NCI-H1105 treated with DMSO at 0.1 percent for 48 hours (cell line): ENCODE measurements at regions not wholly inside any gene's neighbourhood (a gene's known extent, or its start where the extent isn't known, plus 50 kb on each side); places are given as distances from the start of the nearest gene placed in this dataset.

Experiments
- DNase-seq: peaks from one replicate; lab custom pipeline; 2025; lab: John Stamatoyannopoulos, UW

DNA sequence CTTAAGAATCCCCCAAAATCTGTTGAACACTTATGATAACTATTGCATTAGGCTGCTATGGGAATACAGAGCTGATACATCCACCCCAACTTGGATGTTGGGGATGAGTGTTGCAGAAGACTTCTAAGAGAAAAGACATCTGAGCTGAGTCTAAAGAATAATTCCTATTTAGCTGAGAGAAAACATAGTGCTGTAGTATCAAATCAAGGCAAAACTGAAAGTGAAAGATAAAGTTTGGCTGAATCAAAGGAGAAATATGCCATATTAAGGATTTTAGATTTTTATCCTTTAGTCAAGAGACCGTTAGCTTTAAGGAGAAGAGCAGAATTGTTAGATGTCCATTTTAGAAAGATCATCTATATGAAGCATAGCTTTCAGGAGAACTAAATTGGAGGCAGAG lies 726.9 kb upstream of the PTBP2 start:
- DNase-seq, result no peak

DNA sequence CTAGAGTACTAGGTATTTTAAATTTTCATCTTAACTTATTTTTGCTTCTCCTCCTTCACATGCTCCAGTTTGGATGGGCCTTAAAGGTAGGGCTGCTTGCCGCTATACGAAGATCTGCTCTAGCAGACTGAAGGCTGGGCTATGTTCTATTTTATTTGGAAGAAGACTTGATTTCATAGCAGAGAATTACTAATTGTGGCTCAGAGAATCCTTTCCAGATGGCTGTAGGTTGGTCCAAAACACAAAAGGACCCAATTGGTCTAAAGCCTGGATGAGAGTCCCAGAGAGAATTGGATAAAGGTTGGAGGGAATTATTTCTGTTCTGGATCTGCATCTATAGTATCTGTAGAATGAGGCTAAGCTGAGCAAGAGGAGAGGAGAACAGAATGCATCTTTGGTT lies 719.4 kb upstream of the PTBP2 start:
- DNase-seq, result no peak

DNA sequence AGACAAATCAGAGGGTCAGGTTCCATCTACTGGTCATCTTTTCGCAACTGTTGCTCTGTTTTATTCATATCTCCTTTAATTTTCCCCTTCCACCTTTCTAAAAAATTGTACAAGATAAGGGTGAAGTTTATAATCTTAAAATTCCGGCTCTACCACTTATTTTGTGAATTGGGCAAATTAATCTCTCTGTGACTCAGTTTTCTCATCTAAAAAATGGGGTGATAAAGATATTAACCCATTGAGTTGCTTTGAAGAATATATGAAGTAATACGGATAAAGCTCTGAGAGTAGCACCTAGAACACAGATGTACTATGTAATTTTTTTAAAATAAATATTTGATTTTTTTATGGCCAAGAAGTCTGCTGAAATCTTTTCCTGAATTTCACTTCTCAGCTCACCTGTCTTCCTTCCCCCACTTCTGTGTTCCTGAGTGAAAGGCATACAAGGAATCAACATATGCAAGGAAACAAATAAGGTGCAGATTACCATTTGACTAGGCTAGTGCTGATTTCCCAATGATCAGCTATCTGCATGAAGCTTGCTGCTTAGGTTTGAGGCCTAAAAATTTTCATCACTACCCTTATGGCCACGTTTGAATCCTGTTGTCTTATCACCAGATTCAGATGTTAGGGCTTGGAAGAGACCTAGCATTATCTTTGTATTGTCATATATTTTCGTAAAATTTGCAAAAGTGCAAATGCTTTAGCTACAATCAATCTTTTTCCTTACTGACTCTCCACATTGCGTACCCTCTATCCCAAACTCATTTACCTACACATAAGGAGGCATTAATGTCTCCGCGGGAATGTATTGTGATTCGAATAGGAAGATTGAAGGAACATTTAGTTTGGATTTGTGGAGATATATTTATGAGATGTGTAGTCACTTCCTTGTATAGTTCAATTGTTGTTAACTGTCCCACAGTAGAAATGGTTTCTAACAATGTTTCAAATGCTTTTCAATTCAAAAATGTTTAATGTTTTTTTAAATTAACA lies 718.3 kb upstream of the PTBP2 start:
- no peak for DNase-seq

DNA sequence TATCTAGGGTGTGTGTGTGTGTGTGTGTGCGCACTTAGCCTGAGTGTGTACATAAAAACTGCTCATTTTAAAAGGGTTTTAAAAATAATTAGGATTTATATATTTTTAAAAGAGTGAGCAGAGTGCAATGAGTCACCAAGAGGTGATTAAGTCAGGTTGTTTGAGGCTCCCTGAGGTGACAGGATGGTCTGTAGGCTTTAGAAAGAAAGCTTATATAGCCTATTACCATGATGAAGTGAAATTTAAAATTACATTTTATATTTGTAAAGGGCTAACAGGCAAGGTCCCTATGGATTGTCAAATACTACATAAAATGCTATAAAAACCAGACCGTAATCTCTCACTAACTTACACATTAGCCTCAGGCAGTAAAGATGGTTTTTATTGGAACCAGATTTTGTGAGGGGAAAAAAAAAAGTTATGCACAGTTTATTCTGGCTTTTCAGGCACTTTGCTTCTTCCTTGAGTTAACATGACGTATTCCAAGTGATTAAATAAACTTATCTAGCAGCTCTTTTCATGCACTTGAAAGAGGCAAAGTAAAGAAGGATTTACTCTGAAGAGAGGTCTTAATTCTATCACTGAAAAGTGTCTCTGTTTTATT lies 711.7 kb upstream of the PTBP2 start:
- no peak for DNase-seq

DNA sequence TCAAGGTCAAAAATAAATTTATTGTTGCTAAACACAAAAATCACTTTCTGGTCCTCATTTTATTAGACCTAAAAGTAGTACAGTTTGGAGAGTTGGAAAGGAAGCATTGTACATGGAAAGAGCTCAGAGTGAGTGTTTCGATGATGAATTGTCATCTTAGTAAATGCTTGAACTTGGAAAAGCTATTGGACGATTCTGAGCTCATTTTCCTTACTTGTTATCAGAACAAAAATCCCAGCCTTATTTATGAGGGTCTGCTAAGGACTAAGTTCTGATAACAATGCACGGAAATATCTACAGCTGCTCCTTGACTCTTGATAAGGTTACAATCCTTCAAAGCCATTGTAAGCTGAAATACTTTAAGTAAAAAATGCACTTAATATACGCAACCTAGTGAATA lies 710.0 kb upstream of the PTBP2 start:
- DNase-seq, result no peak

DNA sequence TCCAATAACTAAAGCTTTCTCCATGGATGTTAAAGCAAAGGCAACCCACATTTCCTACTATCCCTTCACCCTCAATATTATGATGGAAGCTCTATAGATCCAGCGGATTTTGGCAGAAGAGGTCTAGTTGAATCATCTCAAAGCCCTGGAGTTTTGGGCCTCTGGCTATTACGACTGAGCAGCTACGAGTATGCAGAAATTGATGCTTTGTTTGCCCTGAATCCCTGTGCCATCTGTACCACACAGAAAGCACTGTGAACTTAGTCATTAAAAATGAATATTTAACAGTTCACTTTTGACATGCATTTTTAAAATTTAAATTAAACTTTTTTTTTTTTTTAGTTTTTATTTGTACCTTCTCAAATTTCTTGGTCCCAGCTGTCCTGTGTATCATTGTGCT lies 705.4 kb upstream of the PTBP2 start:
- no peak for DNase-seq

DNA sequence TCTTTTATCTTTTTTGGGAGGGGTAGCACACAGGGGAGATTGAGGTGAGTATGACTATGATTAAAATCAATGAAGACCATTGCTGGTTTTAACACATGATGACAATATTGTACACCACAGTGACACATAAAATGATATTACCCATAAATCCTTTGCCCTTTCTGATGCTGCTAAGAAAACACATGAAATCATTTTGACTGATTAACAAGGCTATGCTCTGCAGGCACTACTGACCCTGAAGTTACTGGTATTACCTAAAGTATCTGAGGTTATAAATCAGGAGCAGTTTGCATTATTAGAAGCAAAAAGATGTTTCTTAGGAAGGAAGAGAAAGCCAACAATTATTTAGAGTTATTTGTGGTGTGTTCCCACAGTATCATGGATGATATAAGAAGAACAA lies 701.2 kb upstream of the PTBP2 start:
- DNase-seq, result no peak

DNA sequence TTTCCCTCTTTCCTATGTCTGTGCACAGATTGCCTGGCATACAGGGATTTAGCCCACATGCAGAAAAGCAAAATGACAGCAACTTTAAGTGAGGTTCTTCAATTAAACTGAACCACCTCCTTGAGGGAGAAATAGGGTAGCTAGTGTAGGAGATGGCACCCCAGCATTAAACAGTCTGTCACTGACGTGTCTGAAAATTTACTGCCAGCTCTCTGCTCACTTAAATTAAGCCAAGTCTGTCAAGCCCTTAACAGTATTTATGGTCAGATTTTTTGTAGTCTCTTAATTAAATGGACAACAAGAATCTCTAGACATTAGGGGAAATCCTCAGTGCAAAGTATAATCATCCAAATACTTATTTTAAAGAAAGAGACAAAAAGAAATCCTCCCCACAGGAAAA lies 696.5 kb upstream of the PTBP2 start:
- DNase-seq, result no peak

DNA sequence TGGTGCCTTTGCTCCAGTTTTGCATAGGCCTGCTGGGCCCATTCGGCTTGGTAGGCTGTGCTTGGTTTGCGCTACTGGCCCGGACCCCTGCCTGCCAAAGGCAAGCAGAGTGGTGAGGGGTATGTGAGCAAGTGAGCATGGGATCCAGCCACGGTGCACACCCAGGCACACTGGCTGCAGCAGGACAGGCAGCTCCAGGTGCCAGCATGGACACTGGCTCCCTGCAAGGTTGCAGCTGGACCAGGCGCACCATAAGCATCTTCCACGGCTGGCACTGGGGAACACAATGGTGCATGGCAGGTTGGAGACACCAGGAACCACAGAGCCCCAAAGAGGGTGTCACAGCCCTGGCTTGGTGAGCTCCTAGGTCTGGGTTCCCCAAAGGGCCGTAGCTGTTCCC lies 693.5 kb upstream of the PTBP2 start:
- DNase-seq, result no peak

DNA sequence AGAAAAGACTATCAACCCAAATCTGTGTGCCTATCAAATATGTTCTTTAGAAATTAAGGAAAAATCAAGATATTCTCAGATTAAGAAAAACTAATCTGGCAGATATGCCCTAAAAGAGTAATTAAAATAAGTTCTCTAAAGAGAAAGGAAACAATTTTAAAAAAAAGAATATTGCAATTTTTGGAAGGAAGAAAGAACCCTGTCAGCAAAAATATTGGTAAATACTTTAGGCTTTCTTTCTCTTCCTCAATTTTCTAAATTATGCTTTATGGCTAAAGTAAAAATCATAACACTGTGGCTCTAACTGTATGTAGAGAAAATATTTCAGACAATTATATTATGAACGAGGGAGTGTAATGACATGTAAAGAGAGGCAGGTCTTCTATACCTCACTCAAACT lies 691.3 kb upstream of the PTBP2 start:
- no peak for DNase-seq

DNA sequence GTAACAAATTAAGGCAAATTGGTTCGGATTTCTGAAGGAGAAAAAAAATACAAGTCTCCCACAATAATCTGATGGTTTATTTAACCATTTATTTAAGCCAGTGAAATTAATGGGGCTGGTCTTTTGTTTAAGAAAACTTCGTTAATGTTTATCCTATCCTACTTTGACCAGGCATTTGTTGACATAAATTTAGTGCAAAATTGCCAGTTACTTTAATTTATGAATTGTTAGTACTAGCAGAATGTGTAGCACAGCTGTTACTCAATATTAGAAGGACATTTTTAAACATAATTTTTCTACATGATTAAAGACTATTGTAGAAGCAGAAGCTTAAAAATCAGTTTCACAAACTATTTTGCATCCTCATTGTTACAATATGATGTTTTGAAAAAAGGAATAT lies 687.6 kb upstream of the PTBP2 start:
- DNase-seq, result no peak

DNA sequence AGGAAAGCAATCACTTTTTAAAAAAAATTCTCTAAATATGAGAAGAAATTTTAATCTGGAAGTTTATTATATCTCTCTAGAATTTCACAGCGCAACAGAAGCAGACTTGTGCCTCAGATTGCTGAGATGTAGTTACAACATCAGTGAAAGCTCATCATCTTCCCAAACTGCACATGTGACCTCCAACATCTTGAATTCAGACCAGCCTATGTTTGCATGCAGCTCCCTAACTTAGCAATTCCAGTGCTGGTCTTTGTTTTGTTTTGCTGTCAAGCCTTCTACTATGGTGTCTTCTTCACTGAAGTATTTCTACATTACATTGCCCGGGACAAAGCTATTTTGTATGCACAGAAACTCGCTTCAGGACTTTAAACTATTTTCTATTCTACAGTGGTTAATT lies 684.8 kb upstream of the PTBP2 start:
- no peak for DNase-seq

DNA sequence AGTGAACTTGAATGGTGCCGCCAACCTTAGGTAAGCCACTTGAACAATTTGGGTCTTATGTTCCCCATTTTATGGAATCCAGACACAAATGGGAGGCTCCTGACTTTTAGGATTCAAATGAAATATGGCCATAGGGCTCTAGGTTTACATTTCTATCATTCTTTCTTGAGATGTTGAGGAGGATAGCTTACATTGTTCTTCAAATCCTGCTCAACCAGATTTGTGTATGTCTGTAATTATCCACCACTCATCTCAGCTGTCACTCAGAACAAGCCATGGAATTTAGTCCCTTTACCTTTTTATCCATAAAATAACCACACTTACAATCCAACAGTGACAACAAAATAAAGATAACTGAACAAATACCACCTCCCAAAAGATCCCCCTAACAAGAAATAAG lies 682.9 kb upstream of the PTBP2 start:
- DNase-seq, result no peak

DNA sequence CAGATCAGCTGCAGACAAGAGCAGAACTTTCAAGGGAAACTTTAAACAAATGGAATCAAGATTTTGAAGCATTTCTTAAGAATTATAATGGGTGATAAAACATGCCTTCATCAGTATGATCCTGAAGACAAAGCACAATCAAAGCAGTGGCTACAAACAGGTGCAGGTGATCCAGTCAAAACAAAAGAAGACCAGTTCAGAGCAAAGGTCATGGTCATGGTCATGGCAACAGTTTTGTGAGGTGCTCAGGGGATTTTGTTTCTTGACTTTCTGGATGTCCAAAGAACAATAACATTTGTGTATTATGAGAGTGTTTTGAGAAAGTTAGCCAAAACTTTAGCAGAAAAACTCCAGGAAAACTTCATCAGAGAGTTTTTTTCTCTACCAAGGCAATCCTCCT lies 681.7 kb upstream of the PTBP2 start:
- DNase-seq, result no peak

DNA sequence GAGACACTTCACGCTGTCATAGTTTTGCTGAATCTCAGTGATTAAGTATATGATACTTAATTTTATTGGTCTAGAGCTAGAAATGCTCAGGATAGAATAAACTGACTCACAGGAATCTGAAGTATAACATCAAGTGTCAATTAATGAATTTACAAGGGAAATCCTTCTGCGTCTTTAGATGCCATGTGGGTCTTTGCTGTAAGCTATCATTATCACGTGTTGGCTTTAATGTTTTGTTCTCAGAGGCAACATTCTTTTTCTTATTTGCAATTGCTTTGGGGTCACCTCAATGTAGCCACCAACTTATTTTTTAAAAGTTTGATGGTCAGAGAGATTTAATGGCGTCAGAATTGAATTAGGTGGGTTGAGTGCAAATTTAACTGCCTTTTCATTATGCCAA lies 680.1 kb upstream of the PTBP2 start:
- DNase-seq, result no peak

DNA sequence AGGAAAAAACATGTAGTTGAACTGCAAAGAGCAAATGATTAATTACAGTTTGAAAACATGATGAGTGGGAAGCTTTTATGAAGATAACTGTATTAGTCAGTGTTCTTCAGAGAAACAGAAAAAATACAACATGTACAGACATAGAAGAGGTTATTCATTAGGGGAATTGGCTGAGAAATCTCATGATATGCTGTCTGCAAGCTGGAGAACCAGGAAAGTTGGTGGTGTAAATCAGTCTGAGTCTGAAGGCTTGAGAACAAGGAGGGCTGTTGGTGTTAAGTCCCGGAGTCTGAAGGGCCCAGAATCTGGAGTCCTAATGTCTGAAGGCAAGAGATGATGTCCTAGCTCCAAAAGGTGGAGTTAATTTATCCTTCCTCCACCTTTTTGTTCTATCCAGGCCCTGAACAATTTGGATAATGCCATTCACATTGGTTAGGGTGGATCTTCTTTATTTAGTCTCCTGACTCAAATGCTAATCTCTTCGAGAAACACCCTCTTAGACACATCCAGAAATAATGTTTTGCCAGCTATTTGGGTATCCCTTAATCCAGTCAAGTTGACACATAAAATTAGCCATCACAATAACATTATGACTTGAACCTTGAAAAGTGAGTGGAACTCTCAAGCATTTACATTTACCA lies 672.9 kb upstream of the PTBP2 start:
- DNase-seq, result no peak

DNA sequence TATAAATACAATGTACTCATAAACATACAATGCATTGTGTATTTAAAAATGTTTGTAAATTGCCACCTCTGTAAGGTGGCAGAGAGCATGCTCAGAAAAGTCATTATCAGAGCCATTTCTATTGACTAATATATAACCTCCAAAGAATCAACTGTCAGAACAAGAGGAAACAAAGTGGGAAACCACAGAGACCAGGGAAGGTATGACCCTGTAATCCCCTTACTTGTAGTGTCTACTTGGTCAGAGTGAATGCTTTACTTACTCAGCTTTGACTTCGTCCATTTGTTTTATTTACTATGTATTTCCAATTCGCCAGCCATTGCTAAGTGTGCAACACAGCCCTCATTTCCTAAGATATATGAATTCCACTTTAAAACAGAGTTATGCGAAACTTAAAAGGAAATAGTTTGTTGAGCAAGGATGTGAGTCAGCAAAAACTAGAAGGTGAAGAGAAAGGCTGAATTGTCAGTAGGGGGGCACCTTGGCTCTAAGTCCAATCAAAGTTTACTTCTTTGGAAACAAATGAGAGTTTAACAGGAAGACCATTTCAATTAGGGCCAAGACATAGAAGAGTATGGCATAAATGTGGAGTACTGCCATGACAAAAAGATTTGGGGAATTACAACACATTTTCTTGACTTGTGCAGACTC lies 671.7 kb upstream of the PTBP2 start:
- no peak for DNase-seq

DNA sequence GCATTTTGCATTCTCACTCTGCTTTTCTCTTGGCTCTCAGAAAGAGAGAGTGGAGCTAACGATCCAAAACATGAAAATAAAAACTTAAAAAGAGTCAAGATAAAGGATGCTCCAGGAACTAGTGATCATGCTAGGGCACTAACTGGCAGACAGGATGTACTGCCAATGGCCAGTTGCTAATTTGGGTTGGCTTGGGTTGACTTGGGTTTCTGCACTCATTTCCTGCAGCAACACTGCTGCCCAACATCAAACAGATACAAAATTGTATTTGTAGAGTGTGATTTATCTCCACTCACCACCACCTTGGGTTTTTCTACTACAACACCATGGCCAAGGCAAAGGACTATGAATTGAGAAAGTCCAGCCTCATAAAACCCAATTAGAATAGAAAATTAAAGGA lies 662.3 kb upstream of the PTBP2 start:
- DNase-seq, result no peak

DNA sequence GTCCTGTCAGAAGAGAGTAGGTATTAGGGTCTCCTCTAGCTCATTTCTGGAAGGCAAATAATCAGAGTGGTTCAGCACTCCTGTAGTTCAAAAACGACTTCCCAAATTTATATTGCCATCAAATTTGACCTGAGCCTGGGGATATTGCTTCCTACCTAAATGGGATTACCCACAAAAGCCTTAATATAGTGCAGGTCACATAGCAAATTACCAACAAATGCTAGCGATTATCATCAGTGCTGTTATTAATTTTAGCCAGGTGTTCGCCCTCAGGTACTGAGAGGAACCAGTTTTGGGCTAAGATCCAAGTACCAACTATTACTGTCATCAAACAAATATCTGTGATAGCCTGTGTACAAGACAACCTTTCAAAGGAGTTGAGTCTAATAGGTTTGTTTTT lies 661.8 kb upstream of the PTBP2 start:
- DNase-seq, result peak; percentile 93

DNA sequence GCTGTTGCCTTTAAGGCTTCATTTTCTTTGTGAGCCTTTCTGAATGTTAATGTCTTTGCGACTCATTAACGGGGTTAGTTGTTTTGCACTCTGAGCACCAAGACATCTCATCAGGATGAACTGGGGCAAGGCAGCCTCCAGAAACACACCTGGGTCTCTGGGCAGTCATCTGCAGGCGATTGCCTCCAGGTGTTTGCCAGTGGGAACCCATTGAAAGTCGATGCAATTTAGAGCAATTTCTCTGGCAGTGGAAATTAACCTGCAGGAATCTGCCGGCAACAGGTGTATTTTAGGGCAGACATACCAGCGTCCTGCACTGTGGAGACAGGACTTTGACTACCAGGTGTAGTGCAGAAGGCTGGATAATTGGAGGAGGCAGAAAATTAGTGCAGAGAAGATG lies 661.0 kb upstream of the PTBP2 start:
- peak; percentile 93 for DNase-seq

DNA sequence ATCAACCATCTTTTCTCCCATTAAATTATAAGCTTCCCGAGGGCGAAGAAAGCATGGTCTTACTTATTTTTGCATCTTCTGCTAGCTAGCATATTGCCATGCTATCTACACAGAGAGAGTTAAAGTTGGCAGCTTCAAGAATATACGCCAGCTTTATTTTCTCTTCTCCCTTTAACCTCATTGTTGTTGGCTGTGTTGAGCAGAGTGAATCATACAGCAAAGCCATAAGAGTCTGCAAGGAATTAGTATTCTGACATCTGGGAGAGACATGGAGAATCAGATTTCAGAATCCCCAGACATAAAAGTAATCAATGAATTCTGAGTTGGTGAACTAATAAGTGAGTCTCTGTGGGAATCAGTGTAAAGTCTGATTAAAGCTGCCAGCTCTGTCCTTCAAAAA lies 649.6 kb upstream of the PTBP2 start:
- no peak for DNase-seq

DNA sequence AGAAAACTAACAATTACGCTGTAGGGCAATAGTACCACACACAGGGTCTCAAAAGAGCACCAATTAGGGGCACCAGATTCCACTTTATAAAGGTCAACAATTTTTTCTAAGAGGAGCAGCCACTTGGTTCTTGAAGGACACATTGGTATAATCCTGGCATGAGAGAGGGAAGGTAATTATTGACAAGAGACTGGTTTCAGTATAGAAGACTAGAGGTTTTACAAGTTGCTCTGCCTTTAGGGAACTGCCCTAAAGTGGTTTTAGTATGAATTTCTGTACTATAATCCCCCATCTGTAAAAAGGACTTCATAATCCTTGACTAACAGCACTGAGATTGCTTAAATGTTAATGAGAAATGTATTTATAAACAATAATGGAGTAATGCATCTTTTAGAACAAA lies 648.5 kb upstream of the PTBP2 start:
- DNase-seq, result no peak

DNA sequence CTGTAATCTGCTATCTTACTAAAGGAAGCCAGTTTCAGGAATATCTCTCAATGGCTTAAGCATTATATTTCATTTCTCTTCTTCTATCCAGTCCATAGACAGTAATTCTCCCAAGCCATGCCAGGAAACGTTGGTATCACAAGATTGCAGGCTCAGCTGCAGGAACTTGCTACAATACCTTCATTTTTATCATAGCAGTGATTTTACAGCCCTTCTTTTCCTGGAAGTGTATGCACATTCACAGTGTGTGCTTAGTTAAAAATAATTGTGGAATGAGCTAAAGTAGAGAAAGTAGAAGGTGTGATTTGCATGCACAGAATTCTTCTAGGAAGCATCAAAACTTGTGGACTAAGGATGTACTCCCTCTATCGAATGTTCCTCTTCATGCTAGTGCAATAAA lies 647.2 kb upstream of the PTBP2 start:
- no peak for DNase-seq
